PC-9 (cell line): ENCODE measurements at regions not wholly inside any gene's neighbourhood (a gene's known extent, or its start where the extent isn't known, plus 50 kb on each side); places are given as distances from the start of the nearest gene placed in this dataset.

Experiments used
- BruUV-seq: library from RNA; stranded (reverse); fragments of 400-500 nt; replicated peaks from 2 replicates; lab custom pipeline; 2021; lab: Mats Ljungman, UMichigan
- CTCF ChIA-PET: fragments of 300-600 bp; sonication (Branson Sonifier 250); formaldehyde crosslinking; loops from one replicate; lab custom pipeline; 2022; ENCODE audit warnings: antibody characterized with exemption; lab: Charles Lee
- POLR2A ChIA-PET: fragments of 300-600 bp; sonication (Branson Sonifier 250); formaldehyde crosslinking; loops from one replicate; lab custom pipeline; 2022; ENCODE audit warnings: antibody characterized with exemption; ENCODE audit not compliant: unreplicated experiment; lab: Charles Lee
- DNase-seq, 2 experiments: peaks; one replicate each; pipeline versions ENCODE4 v3.0.0 to v3.0.0-alpha.2; 2015 to 2022; ENCODE audit warnings: mixed read lengths in 1 of 2
- H2AFZ ChIP-seq: fragments of 200-600 bp; sonication (generic); 2 replicates; pipeline ENCODE4 v1.8.1; 2017; ENCODE audit warnings: antibody characterized with exemption
- H3F3A ChIP-seq: fragments of 200-600 bp; sonication (generic); 2 replicates; pipeline ENCODE4 v1.8.1; 2017; ENCODE audit warnings: antibody characterized with exemption, mild to moderate bottlenecking, low read depth; ENCODE audit not compliant: insufficient read depth
- H3K27ac ChIP-seq: fragments of 200-600 bp; sonication (generic); 2 replicates; pipeline ENCODE4 v1.6.1; 2016; ENCODE audit warnings: mixed run types
- H3K27me3 ChIP-seq: fragments of 200-600 bp; sonication (generic); 2 replicates; pipeline ENCODE4 v1.6.1; 2016; ENCODE audit warnings: low read depth, mixed run types; ENCODE audit not compliant: insufficient read depth
- H3K36me3 ChIP-seq: fragments of 200-600 bp; sonication (generic); 2 replicates; pipeline ENCODE4 v1.6.1; 2016; ENCODE audit warnings: low read depth, mixed run types
- H3K4me1 ChIP-seq: fragments of 200-600 bp; sonication (generic); replicated peaks from 2 replicates; pipeline ENCODE4 v1.6.1; 2016; ENCODE audit warnings: mixed run types; ENCODE audit not compliant: insufficient read depth
- H3K4me2 ChIP-seq: fragments of 200-600 bp; sonication (generic); 2 replicates; pipeline ENCODE4 v1.6.1; 2017; ENCODE audit warnings: mixed run types
- H3K4me3 ChIP-seq: fragments of 200-600 bp; sonication (generic); 2 replicates; pipeline ENCODE4 v1.6.1; 2016; ENCODE audit warnings: mixed run types
- H3K79me2 ChIP-seq: fragments of 200-600 bp; sonication (generic); 2 replicates; pipeline ENCODE4 v1.6.1; 2017; ENCODE audit warnings: low read depth, mixed run types
- H3K9me2 ChIP-seq: fragments of 200-600 bp; sonication (generic); 2 replicates; pipeline ENCODE4 v1.8.1; 2017; ENCODE audit warnings: mild to moderate bottlenecking; ENCODE audit not compliant: insufficient read depth
- H3K9me3 ChIP-seq: fragments of 200-600 bp; sonication (generic); 2 replicates; pipeline ENCODE4 v1.8.1; 2016; ENCODE audit warnings: low read depth; ENCODE audit not compliant: insufficient read depth
- H4K20me1 ChIP-seq: fragments of 200-600 bp; sonication (generic); 2 replicates; pipeline ENCODE4 v1.8.1; 2017; ENCODE audit not compliant: insufficient read depth
- EZH2 ChIP-seq: fragments of 200-600 bp; sonication (generic); IDR thresholded peaks from 2 replicates; pipeline ENCODE4 v1.8.0; 2017; ENCODE audit warnings: antibody characterized with exemption, low read depth
- intact Hi-C: fragments of 100-400 bp; cut with micrococcal nuclease; formaldehyde crosslinking; loops from one replicate; pipeline ENCODE4 v1.10.0; 2022; ENCODE audit not compliant: unreplicated experiment
- TF ChIP-seq, protein P1 (sequence below): fragments of 200-600 bp; sonication (generic); conservative IDR thresholded peaks from 2 replicates; pipeline ENCODE4 v1.6.1; 2017; ENCODE audit warnings: mixed run types, antibody characterized with exemption, mild to moderate bottlenecking, moderate library complexity

DNA sequence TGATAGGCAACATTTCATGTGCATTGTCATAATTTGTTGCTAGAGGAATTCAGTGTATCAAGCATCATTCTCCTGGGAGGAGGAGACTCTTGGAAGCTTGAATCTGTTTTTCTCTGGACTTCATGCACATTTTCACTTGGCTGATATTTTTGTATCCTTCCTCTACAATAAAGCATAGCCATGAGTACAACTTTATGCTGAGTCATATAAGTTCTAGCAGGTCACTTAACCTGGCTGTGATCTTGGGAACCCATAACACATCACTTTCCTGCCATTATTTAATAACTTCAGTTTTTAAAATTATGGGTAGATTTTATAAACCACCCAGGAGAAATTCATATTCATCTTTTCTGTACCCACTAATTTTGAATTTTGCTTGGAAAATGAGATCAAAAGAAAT lies 203.0 kb upstream of the CD96 start:
- Histone ChIP-seq H3K9me2 (no peaks in the 10 kb centered on the region), H3K4me2 (no peak overlapping the region), H4K20me1 (no peaks in the 10 kb centered on the region), H3K4me3 (no peak overlapping the region), H3F3A (no peaks in the 10 kb centered on the region), H3K27ac (no peak overlapping the region), H3K36me3 (no peaks in the 10 kb centered on the region), H3K9me3 (no peaks in the 10 kb centered on the region), H3K4me1 (no peaks in the 10 kb centered on the region), H2AFZ (no peak overlapping the region), H3K27me3 (no peaks in the 10 kb centered on the region), H3K79me2 (no peaks in the 10 kb centered on the region)
- POLR2A ChIA-PET = no interaction called here
- intact Hi-C loops = loop anchor here (2.0 to 10.0 kb wide), 3 partner anchors 268 to 1806 kb away; partner anchors contain the start of gene NECTIN3
- TF ChIP-seq, protein P1, sequence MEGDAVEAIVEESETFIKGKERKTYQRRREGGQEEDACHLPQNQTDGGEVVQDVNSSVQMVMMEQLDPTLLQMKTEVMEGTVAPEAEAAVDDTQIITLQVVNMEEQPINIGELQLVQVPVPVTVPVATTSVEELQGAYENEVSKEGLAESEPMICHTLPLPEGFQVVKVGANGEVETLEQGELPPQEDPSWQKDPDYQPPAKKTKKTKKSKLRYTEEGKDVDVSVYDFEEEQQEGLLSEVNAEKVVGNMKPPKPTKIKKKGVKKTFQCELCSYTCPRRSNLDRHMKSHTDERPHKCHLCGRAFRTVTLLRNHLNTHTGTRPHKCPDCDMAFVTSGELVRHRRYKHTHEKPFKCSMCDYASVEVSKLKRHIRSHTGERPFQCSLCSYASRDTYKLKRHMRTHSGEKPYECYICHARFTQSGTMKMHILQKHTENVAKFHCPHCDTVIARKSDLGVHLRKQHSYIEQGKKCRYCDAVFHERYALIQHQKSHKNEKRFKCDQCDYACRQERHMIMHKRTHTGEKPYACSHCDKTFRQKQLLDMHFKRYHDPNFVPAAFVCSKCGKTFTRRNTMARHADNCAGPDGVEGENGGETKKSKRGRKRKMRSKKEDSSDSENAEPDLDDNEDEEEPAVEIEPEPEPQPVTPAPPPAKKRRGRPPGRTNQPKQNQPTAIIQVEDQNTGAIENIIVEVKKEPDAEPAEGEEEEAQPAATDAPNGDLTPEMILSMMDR = no peak
- no peak for TF ChIP-seq EZH2
- CTCF ChIA-PET = no interaction called here
- no TSS peak for BruUV-seq
- no peak for DNase-seq

DNA sequence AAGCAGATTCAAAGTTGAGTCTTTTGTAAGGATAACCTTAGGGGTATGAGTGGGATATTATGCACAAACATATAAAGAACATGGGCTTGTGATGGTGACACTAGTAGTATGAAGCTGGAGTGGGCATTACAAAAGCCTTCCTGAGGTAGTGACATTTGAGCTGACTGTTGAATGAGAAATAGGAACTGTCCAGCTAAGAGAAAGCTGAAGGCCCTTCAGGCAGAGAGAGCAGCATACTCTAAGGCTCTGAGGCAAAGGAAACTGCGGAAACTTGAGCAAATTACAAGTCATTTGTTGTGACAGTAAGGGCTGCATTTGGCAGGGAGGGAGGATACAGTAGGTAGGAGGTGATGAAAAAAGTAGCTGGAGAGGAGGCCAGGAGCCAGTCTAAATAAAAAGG lies 190.7 kb upstream of the CD96 start:
- TF ChIP-seq, protein P1 = no peak
- no peak for TF ChIP-seq EZH2
- H3K9me2 ChIP-seq = no peaks in the 10 kb centered on the region
- H3K4me1 ChIP-seq = no peaks in the 10 kb centered on the region
- H3K4me3 ChIP-seq = no peak overlapping the region
- no peaks in the 10 kb centered on the region for H3K27me3 ChIP-seq
- DNase-seq = no peak
- no peaks in the 10 kb centered on the region for H3K36me3 ChIP-seq
- CTCF ChIA-PET = no interaction called here
- H3K27ac ChIP-seq = no peak overlapping the region
- no peaks in the 10 kb centered on the region for H4K20me1 ChIP-seq
- POLR2A ChIA-PET = no interaction called here
- no peak overlapping the region for H3K4me2 ChIP-seq
- BruUV-seq = no TSS peak
- H2AFZ ChIP-seq = no peak overlapping the region
- H3F3A ChIP-seq = no peaks in the 10 kb centered on the region
- H3K79me2 ChIP-seq = no peaks in the 10 kb centered on the region
- intact Hi-C loops = no loop called here
- H3K9me3 ChIP-seq = 0 out of 2 replicates have a peak, but pooled peaks cover 4% of the 10 kb centered on the region

DNA sequence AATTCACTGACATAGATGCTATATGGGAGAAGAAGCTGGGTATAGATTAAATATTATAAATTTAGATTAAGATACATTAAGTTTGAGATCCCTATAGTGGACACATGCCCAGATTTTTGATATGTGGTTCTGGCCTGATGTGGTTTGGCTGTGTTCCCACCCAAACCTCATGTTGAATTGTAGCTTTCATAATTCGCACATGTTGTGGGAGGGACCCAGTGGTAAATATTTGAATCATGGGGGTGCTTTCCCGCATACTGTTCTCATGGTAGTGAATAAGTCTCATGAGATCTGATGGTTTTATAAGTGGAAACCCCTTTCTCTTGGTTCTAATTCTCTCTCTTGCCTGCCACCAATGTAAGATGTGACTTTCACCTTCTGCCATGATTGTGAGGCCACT lies 189.4 kb upstream of the CD96 start:
- no peaks in the 10 kb centered on the region for H4K20me1 ChIP-seq
- BruUV-seq = no TSS peak
- no peak for TF ChIP-seq EZH2
- TF ChIP-seq, protein P1 = no peak
- no peaks in the 10 kb centered on the region for H3F3A ChIP-seq
- POLR2A ChIA-PET = no interaction called here
- H3K27me3 ChIP-seq = no peaks in the 10 kb centered on the region
- no peak overlapping the region for H3K27ac ChIP-seq
- intact Hi-C loops = no loop called here
- no peak for DNase-seq
- H2AFZ ChIP-seq = no peak overlapping the region
- no peak overlapping the region for H3K4me3 ChIP-seq
- no peaks in the 10 kb centered on the region for H3K4me1 ChIP-seq
- no peaks in the 10 kb centered on the region for H3K79me2 ChIP-seq
- H3K9me3 ChIP-seq = 0 out of 2 replicates have a peak, but pooled peaks cover 4% of the 10 kb centered on the region
- CTCF ChIA-PET = no interaction called here
- no peak overlapping the region for H3K4me2 ChIP-seq
- no peaks in the 10 kb centered on the region for H3K36me3 ChIP-seq
- H3K9me2 ChIP-seq = no peaks in the 10 kb centered on the region
